AG08395 (cell line): ENCODE measurements at regions not wholly inside any gene's neighbourhood (a gene's known extent, or its start where the extent isn't known, plus 50 kb on each side); places are given as distances from the start of the nearest gene placed in this dataset.

Experiments
- DNase-seq: peaks from one replicate; pipeline ENCODE4 v3.0.0; 2012; ENCODE audit warnings: mixed read lengths, low spot score

DNA sequence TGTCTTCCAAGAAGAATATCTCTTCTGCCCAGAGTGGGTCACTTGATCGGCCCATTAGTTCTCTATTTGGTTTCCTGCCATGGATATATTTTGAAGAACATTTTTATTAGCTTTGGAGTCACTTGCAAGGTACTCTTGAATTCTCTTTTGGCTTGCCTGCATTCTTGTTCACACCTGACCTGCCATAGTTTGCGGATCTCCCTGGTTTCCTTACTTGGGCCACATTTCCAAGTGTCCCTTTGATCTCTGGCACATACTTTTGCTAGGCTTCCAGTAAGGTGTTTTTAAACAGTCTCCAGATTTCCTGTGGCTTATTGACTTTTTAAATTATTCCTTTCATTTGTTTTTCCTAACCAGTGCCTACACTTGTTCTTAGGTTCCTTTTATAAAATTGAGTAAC is 488.5 kb upstream of the MDFIC2 start:
- no peak for DNase-seq

GRCh38 chr3:70789878-70790277 is 477.4 kb upstream of the MDFIC2 start:
- no peak for DNase-seq

- DNase-seq = no peak
These were observed 468.4 kb upstream of the MDFIC2 start for GRCh38 chr3:70780790-70781189.

- no peak for DNase-seq
These were observed 466.9 kb upstream of the MDFIC2 start for GRCh38 chr3:70779296-70779695.

DNA sequence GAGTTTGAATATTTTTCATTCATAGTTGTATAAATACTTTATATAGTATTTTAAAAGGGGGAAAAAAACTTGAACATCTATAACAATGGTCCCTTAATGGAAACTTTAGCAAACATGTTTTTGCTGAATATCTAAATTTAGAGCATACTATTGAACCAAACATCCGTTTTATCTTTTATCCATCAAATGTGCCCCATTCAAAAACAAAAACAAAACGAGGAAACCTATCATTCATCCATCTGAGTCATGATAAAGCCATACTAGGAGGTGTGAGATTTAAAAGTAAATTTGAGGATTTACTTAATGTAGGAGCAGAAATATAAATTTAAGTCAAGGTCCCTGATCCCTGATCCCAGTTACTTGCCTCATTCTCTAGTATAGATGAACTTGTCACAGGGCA is 463.6 kb upstream of the MDFIC2 start:
- DNase-seq = no peak

GRCh38 chr3:70775257-70775656 is 462.8 kb upstream of the MDFIC2 start:
- no peak for DNase-seq

GRCh38 chr3:70774641-70775040 is 462.2 kb upstream of the MDFIC2 start:
- DNase-seq = no peak

DNA sequence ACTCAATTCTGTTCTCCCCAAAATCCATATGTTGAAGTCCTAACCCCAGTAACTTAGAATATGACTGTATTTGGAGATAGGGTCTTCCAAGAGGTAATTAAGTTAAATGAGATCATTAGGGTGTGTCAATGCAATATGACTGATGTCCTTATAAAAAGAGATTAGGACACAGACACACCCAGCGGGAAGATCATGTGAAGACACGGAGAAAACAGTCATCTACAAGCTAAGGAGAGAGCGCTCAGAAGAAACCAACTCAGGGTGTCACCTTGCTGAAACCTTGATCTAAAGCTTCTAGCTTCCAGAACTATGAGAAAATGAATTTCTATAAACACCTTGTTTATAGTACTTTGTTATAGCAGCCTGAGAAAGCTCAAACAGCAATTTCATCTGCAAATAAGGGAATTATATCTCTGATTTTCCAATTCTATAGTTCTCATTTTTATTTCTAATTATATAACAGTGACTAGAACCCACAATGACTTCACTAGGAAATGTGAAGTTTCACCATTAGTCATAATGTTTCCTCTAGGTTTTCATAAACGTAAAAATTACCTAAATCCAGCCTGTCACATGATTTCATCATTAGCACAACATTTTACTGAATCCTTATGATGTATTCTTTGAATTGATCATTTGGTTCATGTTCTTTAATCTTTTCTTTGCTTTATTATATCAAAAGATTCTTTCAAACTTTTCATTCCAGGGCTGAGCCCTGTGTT is 459.1 kb upstream of the MDFIC2 start:
- DNase-seq = no peak

- no peak for DNase-seq
These were observed 458.2 kb upstream of the MDFIC2 start for GRCh38 chr3:70770650-70771049.

DNA sequence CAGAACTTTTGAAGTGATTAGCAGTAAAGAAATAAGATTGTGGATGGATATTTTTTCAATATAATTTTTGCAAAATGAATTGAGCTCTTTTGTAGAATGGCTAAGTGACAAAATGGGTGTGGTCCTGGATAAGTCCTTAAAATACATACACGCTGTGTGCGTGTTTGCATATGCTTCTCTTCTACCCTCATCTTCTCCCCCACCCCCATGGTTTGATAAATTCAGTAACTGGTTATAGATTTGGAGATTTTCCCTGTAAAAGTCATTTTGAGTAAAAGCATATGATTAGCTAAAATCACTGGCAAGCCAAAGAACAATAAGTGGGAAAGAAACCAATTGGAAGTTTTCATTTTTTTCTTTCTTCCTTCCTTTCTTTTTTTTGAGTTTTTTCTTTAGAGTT is 453.9 kb upstream of the MDFIC2 start:
- DNase-seq = no peak

GRCh38 chr3:70763894-70764293 is 451.5 kb upstream of the MDFIC2 start:
- DNase-seq = no peak

GRCh38 chr3:70757658-70758057 is 445.2 kb upstream of the MDFIC2 start:
- DNase-seq = no peak

DNA sequence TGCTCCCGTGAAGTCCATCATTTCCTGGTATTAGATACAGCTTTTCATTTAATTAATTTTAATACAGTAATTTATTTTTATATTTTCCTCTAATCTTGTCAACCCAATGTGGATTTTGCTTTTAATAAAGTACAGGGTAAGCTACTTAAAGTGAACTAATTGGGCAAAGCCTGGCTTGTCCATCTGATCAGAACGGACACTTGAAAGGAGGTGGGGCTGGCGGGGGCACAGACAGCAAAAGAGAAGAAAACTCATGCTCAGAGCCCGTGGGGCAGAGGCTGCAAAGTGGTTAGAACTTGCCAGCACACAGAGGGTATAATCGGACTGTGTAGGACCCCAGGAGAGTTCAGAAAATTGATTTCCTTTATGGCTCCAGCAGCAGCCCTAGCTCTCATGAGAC is 443.1 kb upstream of the MDFIC2 start:
- no peak for DNase-seq

- no peak for DNase-seq
These were observed 441.9 kb upstream of the MDFIC2 start for GRCh38 chr3:70754314-70754713.

DNA sequence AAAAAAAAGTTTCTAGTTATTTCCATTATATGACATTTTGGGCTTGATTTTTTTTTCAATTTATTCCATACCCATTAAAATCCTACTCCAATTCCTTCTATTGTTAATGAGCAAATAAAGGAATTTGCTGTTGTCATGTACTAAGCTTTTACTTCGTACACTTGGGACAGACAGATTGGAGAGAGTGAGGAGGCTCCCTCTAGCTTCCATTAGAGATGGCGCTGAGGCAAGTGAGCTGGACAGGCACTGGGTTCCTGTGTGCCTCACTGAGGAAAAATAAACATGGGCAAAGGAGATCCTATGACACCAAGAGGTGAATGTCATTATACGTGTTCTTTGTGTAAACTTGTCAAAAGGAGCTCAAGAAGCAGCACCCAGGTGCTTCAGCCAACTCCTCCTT is 441.1 kb upstream of the MDFIC2 start:
- DNase-seq = no peak

- DNase-seq = no peak
These were observed 439.6 kb upstream of the MDFIC2 start for GRCh38 chr3:70752051-70752450.

- DNase-seq = no peak
These were observed 436.7 kb upstream of the MDFIC2 start for GRCh38 chr3:70749122-70749521.

DNA sequence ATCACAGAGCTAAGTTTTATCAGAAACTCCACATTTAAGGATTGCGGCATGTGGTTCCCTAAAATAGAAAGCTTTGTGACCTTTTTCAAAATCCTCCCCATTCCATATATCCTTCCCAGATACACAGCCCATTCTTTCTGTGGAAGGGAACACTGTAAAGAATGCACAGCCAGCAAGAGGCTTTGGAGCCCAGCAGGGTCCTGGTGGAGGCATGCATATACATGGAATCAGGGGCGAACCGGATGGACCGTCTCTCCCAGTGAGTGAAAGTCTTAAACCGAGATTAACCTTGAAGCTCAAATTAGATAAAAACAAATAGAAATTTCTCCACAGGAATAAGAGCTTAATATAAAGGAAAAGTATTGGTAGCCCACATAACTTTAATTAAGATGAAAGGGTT is 436.2 kb upstream of the MDFIC2 start:
- DNase-seq = no peak

GRCh38 chr3:70747847-70748246 is 435.4 kb upstream of the MDFIC2 start:
- no peak for DNase-seq

DNA sequence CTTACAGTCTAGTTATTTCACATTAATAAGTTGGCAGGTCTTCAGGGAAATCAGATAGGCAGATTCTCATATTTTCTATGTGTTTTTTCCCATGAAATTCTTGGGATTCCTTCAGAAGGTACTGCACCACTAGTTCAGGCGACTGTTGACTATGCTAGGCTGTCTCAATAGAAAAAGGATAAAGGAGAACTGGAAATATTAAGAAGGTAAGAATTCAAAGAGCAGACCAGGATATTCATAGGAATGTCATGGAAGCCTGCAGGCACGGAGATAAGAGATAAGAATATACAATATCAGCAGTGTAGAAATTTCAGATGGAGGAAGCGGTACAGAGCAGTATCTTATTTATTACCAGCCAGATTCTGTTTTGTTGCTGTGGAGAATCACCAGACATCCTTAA is 432.1 kb upstream of the MDFIC2 start:
- DNase-seq = no peak

DNA sequence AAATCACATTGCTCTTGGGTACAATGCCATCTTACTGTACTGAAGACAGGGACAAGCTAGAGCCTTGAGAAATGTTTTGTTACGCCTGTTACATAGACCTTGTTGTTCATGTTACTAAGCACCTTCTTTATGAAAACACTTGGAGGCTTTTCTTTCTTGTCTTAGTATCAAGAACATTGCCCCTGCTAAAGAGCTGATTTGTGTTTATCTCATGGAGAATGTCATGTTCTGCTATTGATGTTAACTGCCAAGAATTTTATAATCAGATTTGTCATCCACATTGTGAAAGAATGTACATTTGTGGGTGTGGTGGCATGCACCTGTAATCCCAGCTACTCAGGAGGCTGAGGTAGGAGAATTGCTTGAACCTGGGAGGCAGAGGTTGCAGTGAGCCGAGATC is 431.3 kb upstream of the MDFIC2 start:
- no peak for DNase-seq

- DNase-seq = no peak
These were observed 429.6 kb upstream of the MDFIC2 start for GRCh38 chr3:70742081-70742480.

GRCh38 chr3:70740872-70741271 is 428.4 kb upstream of the MDFIC2 start:
- no peak for DNase-seq

DNA sequence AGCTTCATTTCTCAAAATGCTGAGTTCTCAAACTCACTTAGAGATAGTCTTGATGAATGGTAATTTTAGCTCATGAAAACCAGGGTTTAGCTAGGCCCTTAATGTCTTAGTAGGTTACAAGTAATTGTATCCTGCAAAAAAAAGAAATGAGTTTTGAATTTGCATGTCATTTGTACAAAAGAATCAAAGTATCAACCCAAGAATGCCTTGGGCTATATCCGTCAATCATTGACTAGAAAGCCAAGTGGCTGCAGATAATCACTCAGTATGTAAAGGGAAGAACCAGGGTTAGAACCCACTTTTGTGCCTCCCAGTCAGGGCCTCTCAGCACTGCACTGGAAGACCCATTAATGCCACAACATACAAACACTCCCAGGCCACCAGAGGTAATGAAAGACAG is 427.6 kb upstream of the MDFIC2 start:
- no peak for DNase-seq

DNA sequence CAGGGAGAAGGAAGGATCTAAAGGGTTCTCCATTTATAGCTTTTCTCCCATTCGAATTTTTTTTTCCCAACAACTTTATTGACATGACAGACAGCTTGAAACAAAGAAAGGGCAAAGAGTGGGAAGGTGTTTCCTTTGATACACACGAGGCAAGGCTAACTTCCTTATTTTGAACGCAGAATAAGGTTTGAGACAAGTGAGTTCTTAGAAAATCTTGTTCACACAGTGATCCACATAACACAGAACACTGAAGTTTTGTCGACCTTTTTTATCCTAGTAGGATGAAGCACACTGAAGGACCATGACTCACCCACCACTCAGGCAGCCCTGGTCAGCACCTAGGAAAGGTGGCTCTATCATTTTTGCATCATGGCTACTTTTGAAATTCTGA is 425.8 kb upstream of the MDFIC2 start:
- DNase-seq = no peak
